RCC 7860 (cell line): ENCODE measurements at regions not wholly inside any gene's neighbourhood (a gene's known extent, or its start where the extent isn't known, plus 50 kb on each side); places are given as distances from the start of the nearest gene placed in this dataset.

Experiments used
- DNase-seq: peaks from one replicate; pipeline ENCODE4 v3.0.0-alpha.2; 2015; ENCODE audit warnings: low spot score
- FAIRE-seq: peaks from 2 replicates; lab custom pipeline; 2012; peaks lifted over from hg19 to GRCh38; lab: Jason Lieb, UNC

DNA sequence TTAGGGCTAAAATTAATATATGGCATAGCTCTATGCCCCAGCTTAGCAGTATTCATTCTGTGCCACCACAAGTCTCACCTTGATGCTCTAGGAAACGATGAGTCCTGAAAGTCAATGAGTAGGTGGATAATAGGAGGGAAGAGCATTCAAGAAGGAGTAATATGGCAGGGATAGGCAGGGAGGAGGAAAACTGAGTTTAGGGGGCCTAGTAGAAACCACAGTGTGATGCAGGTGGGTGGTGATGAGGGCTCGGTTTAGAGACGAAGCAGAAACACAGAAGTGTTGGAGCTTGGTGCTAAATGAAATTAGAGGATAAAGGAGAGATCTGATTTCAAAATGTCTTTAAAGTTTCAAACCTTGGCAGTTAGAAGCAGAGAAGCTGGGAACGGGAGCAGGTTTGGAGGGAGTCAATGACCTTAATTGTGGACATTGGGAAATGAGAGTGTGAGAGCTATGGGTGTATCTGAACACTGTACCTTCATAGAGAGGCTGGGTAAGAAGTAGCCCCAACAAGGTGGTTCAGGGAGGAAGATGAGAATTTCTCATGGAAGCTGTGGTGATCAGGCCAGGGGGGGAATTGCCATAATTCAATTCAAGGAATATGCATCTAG lies 144.7 kb upstream of the CPSF6 start:
- FAIRE-seq (no peak), DNase-seq (no peak)

GRCh38 chr12:69095765-69096477 lies 143.4 kb upstream of the CPSF6 start:
- FAIRE-seq: no peak
- no peak for DNase-seq

DNA sequence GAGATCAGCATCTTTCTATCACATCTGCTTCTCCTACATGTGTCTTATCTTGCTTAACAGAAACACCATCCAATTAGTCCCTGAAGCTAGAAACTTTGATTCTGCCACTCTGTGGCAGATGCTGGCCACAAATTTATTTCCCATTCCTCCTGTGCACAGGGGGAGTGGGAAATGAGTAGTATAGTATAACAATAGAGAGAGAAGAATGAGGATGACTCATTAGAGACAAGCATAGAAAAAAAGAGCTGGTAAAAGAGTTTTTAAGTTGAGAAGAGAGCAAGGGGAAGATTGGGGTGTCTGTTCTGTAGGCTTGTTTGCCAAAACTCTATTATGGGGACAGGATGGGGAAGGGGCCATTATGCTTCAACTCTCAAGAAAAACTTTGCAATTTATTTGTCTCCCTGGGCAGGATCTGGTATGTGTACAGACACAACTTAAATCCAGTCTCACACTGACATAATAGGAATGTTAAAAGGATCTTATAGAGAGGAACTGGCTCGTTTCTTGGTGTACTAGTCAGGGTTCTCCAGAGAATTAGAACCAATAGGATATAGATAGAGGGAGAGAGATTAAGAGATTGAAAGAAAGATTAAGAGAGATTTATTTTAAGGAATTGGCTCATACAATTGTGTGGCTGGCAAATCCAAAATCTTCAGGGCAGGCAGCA lies 142.6 kb upstream of the CPSF6 start:
- DNase-seq: no peak
- FAIRE-seq: no peak

- DNase-seq: no peak
Observed at GRCh38 chr12:69097619-69098368, 141.6 kb upstream of the CPSF6 start.

GRCh38 chr12:69099201-69099837 lies 140.1 kb upstream of the CPSF6 start:
- FAIRE-seq (no peak), DNase-seq (no peak)

More at GRCh38 chr12:69097619-69098368, 141.6 kb upstream of the CPSF6 start:
- FAIRE-seq: no peak

DNA sequence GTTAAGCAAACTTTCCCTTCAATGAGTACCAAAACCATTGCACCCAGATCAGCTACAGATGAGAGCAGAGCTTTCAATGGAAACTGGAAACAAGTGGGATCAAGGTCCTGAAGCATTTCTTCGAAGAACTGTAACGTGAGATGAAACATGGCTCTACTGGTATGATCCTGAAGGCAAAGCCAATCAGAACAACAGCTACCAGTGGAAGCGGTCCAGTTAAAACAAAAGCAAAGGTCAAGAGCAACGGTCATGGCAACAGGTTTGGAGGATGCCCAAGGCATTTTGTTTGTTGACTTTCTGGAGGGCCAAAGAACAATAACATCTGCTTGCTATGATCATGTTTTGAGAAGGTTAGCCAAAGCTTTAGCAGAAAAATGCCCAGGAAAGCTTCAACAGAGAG lies 137.9 kb upstream of the CPSF6 start:
- FAIRE-seq: no peak
- DNase-seq: no peak

- DNase-seq (no peak), FAIRE-seq (no peak)
Observed at GRCh38 chr12:69102856-69103255, 136.5 kb upstream of the CPSF6 start.

- DNase-seq (no peak), FAIRE-seq (no peak)
Observed at GRCh38 chr12:69105101-69105962, 134.0 kb upstream of the CPSF6 start.

GRCh38 chr12:69106482-69107118 lies 132.8 kb upstream of the CPSF6 start:
- no peak for DNase-seq
- FAIRE-seq: no peak

- no peak for FAIRE-seq
- no peak for DNase-seq
Observed at GRCh38 chr12:69107541-69107940, 131.8 kb upstream of the CPSF6 start.

DNA sequence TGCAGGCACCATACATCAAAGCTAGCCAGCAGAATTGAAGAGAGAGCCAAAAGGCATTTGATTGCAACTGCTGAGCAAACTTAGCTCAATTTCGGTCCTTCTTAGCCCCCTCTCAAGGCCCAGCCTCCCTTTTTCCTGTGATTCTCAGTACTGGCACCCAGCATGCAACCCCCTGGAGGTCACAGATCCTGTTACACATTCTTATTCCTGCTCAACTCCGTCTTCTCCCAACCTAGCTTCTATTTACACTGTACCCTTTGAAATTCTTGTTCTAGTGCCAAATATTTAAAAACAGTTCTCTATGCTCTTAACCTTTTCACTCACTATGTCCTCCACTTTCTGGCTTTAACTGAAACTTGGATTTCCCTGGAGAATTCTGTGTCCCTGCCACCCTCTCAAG lies 131.3 kb upstream of the CPSF6 start:
- FAIRE-seq: no peak
- no peak for DNase-seq

DNA sequence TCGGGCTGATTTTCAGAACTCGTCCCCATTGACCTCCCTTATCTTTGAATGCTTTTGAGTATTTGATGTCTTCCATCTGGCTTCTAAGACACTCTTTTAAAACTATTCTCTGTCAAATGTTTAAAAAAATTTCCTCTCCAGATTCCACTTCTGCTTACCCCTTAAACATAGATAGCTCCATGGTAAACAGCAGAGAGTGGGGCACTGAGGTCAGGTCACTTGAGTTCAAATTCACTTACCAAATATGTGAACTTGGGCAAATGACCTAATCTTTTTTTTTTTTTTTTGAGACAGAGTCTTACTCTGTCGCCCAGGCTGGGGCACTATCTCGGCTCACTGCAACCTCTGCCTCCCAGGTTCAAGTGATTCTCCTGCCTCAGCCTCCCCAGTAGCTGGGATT lies 126.8 kb upstream of the CPSF6 start:
- DNase-seq: no peak
- no peak for FAIRE-seq

- no peak for FAIRE-seq
- no peak for DNase-seq
Observed at GRCh38 chr12:69115099-69115498, 124.3 kb upstream of the CPSF6 start.

- DNase-seq (no peak), FAIRE-seq (no peak)
Observed at GRCh38 chr12:69115951-69116350, 123.4 kb upstream of the CPSF6 start.

DNA sequence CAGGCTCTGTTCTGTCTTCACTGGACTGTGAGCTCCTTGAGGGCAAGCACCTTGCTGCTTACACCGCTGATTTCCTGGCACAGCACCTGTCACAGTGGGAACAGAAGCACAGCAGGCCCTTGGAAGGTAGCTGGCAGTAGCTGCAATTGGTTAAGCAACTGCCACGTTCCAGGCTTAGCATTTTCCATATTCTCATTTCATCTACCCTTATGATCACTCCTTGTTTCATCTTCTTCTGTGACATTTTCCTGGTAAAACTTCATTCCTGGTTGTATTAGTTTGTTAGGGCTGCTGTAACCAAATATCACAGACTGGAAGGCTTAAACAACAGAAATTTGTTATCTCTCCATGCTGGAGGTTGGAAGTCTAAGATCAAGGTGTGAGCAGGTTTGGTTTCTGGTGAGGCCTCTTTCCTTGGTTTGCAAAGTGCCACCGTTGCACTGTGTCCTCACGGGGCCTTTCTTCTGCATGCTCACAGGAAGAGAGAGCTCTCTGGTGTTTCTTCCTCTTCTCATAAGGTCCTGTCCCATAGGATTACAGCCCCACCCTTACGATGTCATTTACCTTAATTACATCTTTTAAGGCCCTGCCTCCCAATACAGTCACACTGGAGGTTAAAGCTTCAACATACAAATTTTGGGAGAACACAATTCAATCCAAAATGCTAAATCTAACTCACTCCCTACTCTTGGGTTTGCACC lies 121.7 kb upstream of the CPSF6 start:
- DNase-seq (no peak), FAIRE-seq (no peak)

- DNase-seq (no peak), FAIRE-seq (no peak)
Observed at GRCh38 chr12:69118516-69118915, 120.9 kb upstream of the CPSF6 start.

DNA sequence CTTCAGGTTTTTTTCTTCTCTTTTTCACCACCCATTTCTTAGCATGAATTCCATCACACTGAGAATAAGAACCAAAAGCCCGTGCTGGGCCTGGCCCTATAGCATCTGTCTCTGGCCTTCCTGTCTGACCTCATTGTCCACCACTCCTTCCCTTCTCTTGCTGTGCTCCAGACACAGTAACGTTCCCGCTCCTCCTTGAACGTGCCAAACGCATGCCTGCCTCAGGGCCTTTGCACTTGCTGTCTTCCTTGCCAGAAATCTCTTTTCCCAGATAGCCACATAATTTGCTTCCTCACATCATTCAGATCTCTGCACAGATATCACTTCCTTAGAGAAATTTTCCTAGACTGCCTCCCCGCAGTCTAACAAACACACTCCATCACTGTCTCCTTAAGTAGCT lies 119.6 kb upstream of the CPSF6 start:
- FAIRE-seq (no peak), DNase-seq (no peak)

DNA sequence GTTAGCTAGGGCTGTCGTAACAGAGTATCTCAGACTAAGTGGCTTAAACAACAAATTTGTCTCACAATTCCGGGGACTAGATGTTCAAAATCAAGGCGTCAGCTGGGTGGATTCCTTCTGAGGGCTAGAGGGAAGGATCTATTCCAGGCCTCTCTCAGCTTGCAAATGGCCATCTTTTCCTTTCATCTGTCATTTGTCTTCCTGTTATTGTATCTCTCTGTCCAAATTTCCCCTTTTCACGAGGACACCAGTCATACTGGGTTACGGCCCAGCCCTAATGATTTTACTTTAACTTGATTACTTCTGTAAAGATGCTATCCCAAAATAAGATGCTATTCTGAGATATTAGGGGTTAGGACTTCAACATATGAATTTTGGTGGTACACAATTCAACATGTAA lies 119.0 kb upstream of the CPSF6 start:
- no peak for FAIRE-seq
- DNase-seq: no peak

GRCh38 chr12:69123311-69123710 lies 116.1 kb upstream of the CPSF6 start:
- no peak for FAIRE-seq

More at GRCh38 chr12:69123311-69123710, 116.1 kb upstream of the CPSF6 start:
- no peak for DNase-seq
